Heart left ventricle (tissue), 16 donors: ENCODE measurements at regions not wholly inside any gene's neighbourhood (a gene's known extent, or its start where the extent isn't known, plus 50 kb on each side); places are given as distances from the start of the nearest gene placed in this dataset.
A peak's percentile ranks its signal among the peaks of the same experiment; 100 is the strongest.

ENCODE experiments used
- ATAC-seq, 4 donors: fragments of 200-7000 bp; cut with Tn5 transposase; one replicate each; pipeline ENCODE4 v1.9.1; 2020 to 2022; ENCODE audit warnings: moderate library complexity in 4 of 4, mild to moderate bottlenecking in 3 of 4, moderate number of reproducible peaks in 1 of 4
- DNase-seq, 5 donors: peaks; one replicate each; pipeline ENCODE4 v3.0.0-alpha.2; 2020
- H3K27ac ChIP-seq, 12 donors: fragments of 200-600 bp; sonication (generic) in 4 of 12; one replicate each; pipeline versions ENCODE4 v1.5.0 to v1.8.0; 2016 to 2022; ENCODE audit warnings: mild to moderate bottlenecking in 2 of 12
- H3K27me3 ChIP-seq, 9 donors: fragments of 200-600 bp; sonication (generic) in 2 of 9; one replicate each; pipeline versions ENCODE4 v1.5.1 to v1.8.0; 2016 to 2022; ENCODE audit warnings: mild to moderate bottlenecking in 3 of 9
- H3K36me3 ChIP-seq, 9 donors: fragments of 200-600 bp; sonication (generic) in 2 of 9; one replicate each; pipeline versions ENCODE4 v1.5.0 to v1.8.0; 2018 to 2022; ENCODE audit warnings: mild to moderate bottlenecking in 2 of 9
- H3K4me1 ChIP-seq, 12 donors: fragments of 200-600 bp; sonication (generic) in 4 of 12; one replicate each; pipeline versions ENCODE4 v1.5.0 to v1.8.0; 2016 to 2022; ENCODE audit warnings: mild to moderate bottlenecking in 3 of 12
- H3K4me3 ChIP-seq, 12 donors: fragments of 200-600 bp; sonication (generic) in 4 of 12; one replicate each; pipeline versions ENCODE4 v1.5.0 to v1.8.0; 2017 to 2022; ENCODE audit warnings: mild to moderate bottlenecking in 9 of 12, moderate library complexity in 4 of 12
- H3K9me3 ChIP-seq, 12 donors: fragments of 200-600 bp; sonication (generic) in 4 of 12; one replicate each; pipeline versions ENCODE4 v1.5.0 to v1.8.0; 2016 to 2022; ENCODE audit warnings: mild to moderate bottlenecking in 1 of 12
- POLR2A ChIP-seq, 2 donors: fragments of 450-650 bp; IDR thresholded peaks; one replicate each; pipeline ENCODE4 v1.6.1; 2017; ENCODE audit warnings: antibody characterized with exemption in 2 of 2, mild to moderate bottlenecking in 2 of 2, moderate library complexity in 2 of 2
- WGBS, 4 donors: extraction: QIAGEN DNeasy Blood & Tissue Kit in 2 of 4; methylation state at CpG; one replicate each; pipeline versions ENCODE4 v1.1.5 to v1.1.7; 2013 to 2018; 5-methylcytosine and 5-hydroxymethylcytosine counted together
- intact Hi-C, 10 donors: fragments of 100-400 bp; cut with DNase I; formaldehyde crosslinking; loops; one replicate each; pipeline versions ENCODE4 v1.11.1 to v1.14.2; 2022
- TF ChIP-seq, protein P1 (sequence below), 12 donors: fragments of 200-600 bp; sonication (generic) in 4 of 12; IDR thresholded peaks; one replicate each; pipeline versions ENCODE4 v1.5.0 to v1.8.0; 2018 to 2022; ENCODE audit warnings: antibody characterized with exemption in 12 of 12, mild to moderate bottlenecking in 5 of 12
- donor health status: ischemic (EF 13 %, LVEDD 7.1; RV severe dilation, severe dysfunction).
- donor health status: healthy with polysubstance abuse.
- donor health status: DM: no; HTN: yes; CAD: no.
- donor health status: DM: no; HTN: no; CAD: no.
- donor health status: ischemic (EF 25% LVEDD 6.9; RV normal size, moderate dysfunction).
- donor health status: ischemic (EF 25% LVEDD 5.7; RV mildly dilated, moderate dysfunction).
- donor health status: healthy.
- donor health status: DM: yes; HTN: yes; CAD: no.
- donor health status: ischemic (EF 35%, LVEDD 5.7; RV mildly dilated, moderate dysfunction).
- donor health status: nonischemic (EF 11% LVEDD 7.7; RV severe dilation, severe dysfunction).
- donor health status: DM: yes; HTN: yes; CAD: no.
- donor health status: PGD.
- donor health status: ischemic (EF 29% LVEDD 5.4; RV normal size, mild dysfunction).
- donor health status: nonischemic (EF 23%, LVEDD 6.1; RV moderate dilation, normal function).

DNA sequence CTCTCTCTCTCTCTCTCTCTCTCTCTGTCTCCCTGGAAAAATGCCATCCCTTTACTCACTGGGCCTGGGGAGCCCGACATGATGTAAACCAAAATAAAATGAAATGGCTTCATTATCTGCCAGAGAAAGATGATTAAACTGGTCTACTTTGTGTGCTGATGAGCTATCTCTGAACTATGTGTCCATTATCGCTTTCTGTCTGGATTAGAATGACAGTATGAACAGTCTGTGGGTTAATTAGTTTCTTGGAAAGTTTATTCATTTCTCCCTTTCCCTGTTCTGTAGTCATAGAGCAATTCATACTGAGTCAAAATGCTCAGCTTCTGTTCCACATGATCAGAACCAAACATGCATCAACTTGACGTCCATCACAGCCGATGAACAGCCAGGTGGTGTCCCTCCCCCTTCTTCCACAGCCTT, 72.4 kb upstream of the KCND3 start:
- Histone ChIP-seq H3K4me1 (peaks cover 0 to 24% (median 4%) of the 10 kb centered on the region in 12 donors), H3K27ac (no peak overlapping the region), H3K36me3 (no peaks in the 10 kb centered on the region), H3K27me3 (no peaks in the 10 kb centered on the region), H3K4me3 (no peak overlapping the region), H3K9me3 (no peaks in the 10 kb centered on the region)
- TF ChIP-seq POLR2A (IDR thresholded peaks at IDR 0.05) = no peak
- TF ChIP-seq, protein P1, sequence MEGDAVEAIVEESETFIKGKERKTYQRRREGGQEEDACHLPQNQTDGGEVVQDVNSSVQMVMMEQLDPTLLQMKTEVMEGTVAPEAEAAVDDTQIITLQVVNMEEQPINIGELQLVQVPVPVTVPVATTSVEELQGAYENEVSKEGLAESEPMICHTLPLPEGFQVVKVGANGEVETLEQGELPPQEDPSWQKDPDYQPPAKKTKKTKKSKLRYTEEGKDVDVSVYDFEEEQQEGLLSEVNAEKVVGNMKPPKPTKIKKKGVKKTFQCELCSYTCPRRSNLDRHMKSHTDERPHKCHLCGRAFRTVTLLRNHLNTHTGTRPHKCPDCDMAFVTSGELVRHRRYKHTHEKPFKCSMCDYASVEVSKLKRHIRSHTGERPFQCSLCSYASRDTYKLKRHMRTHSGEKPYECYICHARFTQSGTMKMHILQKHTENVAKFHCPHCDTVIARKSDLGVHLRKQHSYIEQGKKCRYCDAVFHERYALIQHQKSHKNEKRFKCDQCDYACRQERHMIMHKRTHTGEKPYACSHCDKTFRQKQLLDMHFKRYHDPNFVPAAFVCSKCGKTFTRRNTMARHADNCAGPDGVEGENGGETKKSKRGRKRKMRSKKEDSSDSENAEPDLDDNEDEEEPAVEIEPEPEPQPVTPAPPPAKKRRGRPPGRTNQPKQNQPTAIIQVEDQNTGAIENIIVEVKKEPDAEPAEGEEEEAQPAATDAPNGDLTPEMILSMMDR (IDR thresholded peaks at IDR 0.05) = no peak
- DNase-seq (no peak), ATAC-seq (no peak)
- 68 to 79% (median 75%) methylated on average over 4 of the region's 4 CpGs for WGBS, 4 donors
- intact Hi-C loops = loop anchor here in 1 of 10 donors (5.0 kb wide), 1 partner anchor 75 kb away; no protein-coding TSS in a partner anchor

DNA sequence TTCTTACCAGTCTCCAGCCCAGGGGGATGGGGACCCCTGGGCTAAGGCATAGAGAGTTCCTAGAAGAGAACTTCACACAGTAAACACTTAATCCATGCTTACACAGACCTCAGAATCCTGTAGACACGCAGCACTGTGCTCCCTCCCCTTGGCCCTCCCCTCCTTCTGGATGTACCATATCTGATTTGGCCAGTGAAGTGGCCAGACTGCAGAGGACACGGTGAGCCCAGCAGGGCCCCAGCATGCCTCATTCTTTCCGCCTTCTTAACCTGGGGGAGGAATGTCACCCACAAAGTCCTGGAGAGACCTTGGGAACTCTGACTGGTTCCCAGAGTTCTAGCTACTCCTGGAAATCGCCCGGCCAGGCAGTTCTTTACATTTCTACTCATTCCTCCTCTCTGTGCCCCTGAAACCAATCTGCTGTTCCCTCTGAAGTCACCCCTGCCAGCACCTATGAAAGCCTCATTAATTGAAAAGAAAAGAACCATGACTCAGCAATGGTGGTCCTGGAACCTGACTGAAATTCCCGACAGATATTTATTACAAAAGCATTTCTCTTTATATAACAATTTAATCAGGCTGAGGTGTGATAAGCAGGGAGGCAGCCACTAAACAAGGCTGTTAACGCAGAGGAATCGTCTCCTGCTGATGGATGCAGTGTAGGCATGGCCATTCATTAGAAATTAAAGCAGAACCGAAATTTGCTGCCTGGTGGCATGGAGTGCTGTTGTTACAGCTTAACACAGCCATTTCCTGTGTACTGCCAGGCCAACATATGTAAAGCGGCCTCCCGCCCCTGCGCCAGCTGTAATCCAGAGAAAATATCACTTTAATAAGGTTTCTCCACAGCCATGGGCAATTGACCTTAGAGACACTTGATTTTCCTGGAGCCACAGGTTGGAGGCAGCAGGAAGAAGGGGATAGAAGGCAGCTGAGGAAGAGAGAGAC, 74.6 kb upstream of the KCND3 start:
- Histone ChIP-seq H3K4me3 (no peak overlapping the region), H3K36me3 (no peaks in the 10 kb centered on the region), H3K9me3 (no peaks in the 10 kb centered on the region), H3K4me1 (peaks cover 0 to 10% (median 0%) of the 10 kb centered on the region in 12 donors), H3K27ac (no peak overlapping the region), H3K27me3 (no peaks in the 10 kb centered on the region)
- intact Hi-C loops = loop anchor here in 1 of 10 donors (5.0 kb wide), 1 partner anchor 73 kb away; no protein-coding TSS in a partner anchor
- peak in 1 of 5 donors; percentile 57 for DNase-seq
- WGBS, 4 donors = 52 to 56% (median 54%) methylated on average over 12 of the region's 12 CpGs
- peak in 3 of 4 donors; percentile 50 to 91 (median 78) for ATAC-seq
- TF ChIP-seq, protein P1 (IDR thresholded peaks at IDR 0.05) = no peak
- no peak for TF ChIP-seq POLR2A (IDR thresholded peaks at IDR 0.05)

DNA sequence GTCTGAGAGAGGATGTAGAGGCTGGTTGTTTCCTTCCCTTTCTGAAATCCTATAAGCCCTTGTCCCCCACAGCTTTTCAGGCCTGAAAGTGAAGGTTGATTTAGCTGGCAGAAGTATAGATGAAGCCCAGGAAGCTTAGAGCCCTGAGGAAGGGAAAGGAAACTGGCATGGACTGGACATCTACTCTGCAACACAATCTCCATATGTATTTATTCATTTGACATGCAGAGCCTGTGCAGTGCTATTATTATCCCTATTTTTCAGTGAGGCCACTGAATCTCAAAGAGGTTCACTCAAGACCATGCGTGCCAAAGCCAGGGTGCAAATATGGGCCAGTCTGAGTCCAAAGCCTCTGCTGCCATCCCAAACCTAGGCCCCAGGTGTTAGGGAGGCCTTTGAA, 78.5 kb upstream of the KCND3 start:
- no peak overlapping the region for H3K4me3 ChIP-seq
- DNase-seq = no peak
- TF ChIP-seq POLR2A (IDR thresholded peaks at IDR 0.05) = no peak
- TF ChIP-seq, protein P1 (IDR thresholded peaks at IDR 0.05) = no peak
- no peak overlapping the region for H3K27ac ChIP-seq
- no peak for ATAC-seq
- intact Hi-C loops = no loop called here
- 92 to 100% (median 97%) methylated on average over 1 of the region's 1 CpG for WGBS, 4 donors
- no peaks in the 10 kb centered on the region for H3K36me3 ChIP-seq
- H3K9me3 ChIP-seq = peaks cover 0 to 20% (median 0%) of the 10 kb centered on the region in 12 donors
- H3K27me3 ChIP-seq = no peaks in the 10 kb centered on the region
- peaks cover 0 to 10% (median 0%) of the 10 kb centered on the region in 12 donors for H3K4me1 ChIP-seq

DNA sequence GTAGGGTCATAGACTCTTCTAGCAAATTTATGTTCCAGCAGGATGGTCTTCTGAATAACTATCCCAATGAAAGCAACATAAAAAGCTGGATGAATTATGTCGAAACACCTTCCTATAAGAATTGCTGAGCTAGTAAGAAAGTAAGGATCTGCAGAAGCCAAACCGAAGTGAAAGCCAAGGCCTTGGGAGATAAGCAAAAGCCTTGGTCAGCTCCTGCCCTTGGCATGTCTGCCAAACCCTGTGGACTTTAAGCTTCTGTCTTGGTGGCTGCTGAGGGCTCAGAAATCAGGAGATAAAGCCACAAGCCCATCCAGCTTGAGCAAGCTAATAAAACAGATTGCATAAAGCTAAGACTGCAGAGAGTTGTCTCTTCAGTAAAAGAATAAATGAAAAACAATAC, 81.2 kb upstream of the KCND3 start:
- H3K27ac ChIP-seq = no peak overlapping the region
- no peak for ATAC-seq
- DNase-seq = no peak
- 82 to 91% (median 87%) methylated on average over 2 of the region's 2 CpGs for WGBS, 4 donors
- no peaks in the 10 kb centered on the region for H3K4me1 ChIP-seq
- TF ChIP-seq, protein P1 (IDR thresholded peaks at IDR 0.05) = no peak
- TF ChIP-seq POLR2A (IDR thresholded peaks at IDR 0.05) = no peak
- no peak overlapping the region for H3K4me3 ChIP-seq
- intact Hi-C loops = no loop called here
- peaks cover 0 to 26% (median 0%) of the 10 kb centered on the region in 12 donors for H3K9me3 ChIP-seq
- H3K36me3 ChIP-seq = no peaks in the 10 kb centered on the region
- H3K27me3 ChIP-seq = no peaks in the 10 kb centered on the region
